Neural cell (in vitro differentiated cells): ENCODE measurements at regions not wholly inside any gene's neighbourhood (a gene's known extent, or its start where the extent isn't known, plus 50 kb on each side); places are given as distances from the start of the nearest gene placed in this dataset.

Experiments
- H2AFZ ChIP-seq: fragments of 200-600, 300-800 bp; sonication (generic), shearing (Covaris generic); 2 replicates; pipeline ENCODE4 v1.6.0; 2014; ENCODE audit warnings: low read depth, mild to moderate bottlenecking, antibody characterized with exemption, low read length, moderate library complexity
- H3F3A ChIP-seq: fragments of 200-600 bp; shearing (Covaris generic); 2 replicates; pipeline ENCODE4 v1.6.1; 2016; ENCODE audit warnings: mild to moderate bottlenecking, moderate library complexity, mixed read lengths, antibody characterized with exemption, low read length; ENCODE audit not compliant: insufficient read depth, poor library complexity, severe bottlenecking
- H3K27ac ChIP-seq: fragments of 200-600, 300-800 bp; sonication (generic), shearing (Covaris generic); 2 replicates; pipeline ENCODE4 v1.5.1; 2014; ENCODE audit warnings: mild to moderate bottlenecking, low read length, moderate library complexity
- H3K27me3 ChIP-seq: fragments of 300-800, 200-600 bp; sonication (generic), shearing (Covaris generic); 2 replicates; pipeline ENCODE4 v1.6.0; 2014; ENCODE audit warnings: mild to moderate bottlenecking, low read depth, low read length, moderate library complexity; ENCODE audit not compliant: insufficient read depth
- H3K36me3 ChIP-seq: fragments of 300-800, 200-600 bp; sonication (generic), shearing (Covaris generic); 2 replicates; pipeline ENCODE4 v1.5.1; 2014; ENCODE audit warnings: mild to moderate bottlenecking, antibody characterized with exemption, low read length, moderate library complexity; ENCODE audit not compliant: insufficient read depth
- H3K4me2 ChIP-seq: fragments of 300-800, 200-600 bp; sonication (generic), shearing (Covaris generic); 2 replicates; pipeline ENCODE4 v1.6.0; 2014; ENCODE audit warnings: mild to moderate bottlenecking, low read length
- H3K4me3 ChIP-seq: fragments of 300-800, 200-600 bp; sonication (generic), shearing (Covaris generic); 2 replicates; pipeline ENCODE4 v1.5.1; 2014; ENCODE audit warnings: mild to moderate bottlenecking, low read length, moderate library complexity
- H3K79me2 ChIP-seq: fragments of 200-600 bp; shearing (Covaris generic); replicated peaks from 2 replicates; pipeline ENCODE4 v1.6.0; 2014; ENCODE audit warnings: mild to moderate bottlenecking, low read length, moderate library complexity; ENCODE audit not compliant: insufficient read depth
- H3K9ac ChIP-seq: fragments of 300-800, 200-600 bp; sonication (generic), shearing (Covaris generic); 2 replicates; pipeline ENCODE4 v1.6.1; 2016; ENCODE audit warnings: mild to moderate bottlenecking, low read length, mixed read lengths
- H3K9me2 ChIP-seq: fragments of 200-600 bp; shearing (Covaris generic); 2 replicates; pipeline ENCODE4 v1.6.1; 2016; ENCODE audit warnings: mild to moderate bottlenecking, low read length, mixed read lengths; ENCODE audit not compliant: insufficient read depth
- H3K9me3 ChIP-seq: fragments of 200-600, 300-800 bp; sonication (generic), shearing (Covaris generic); 2 replicates; pipeline ENCODE4 v1.6.1; 2016; ENCODE audit warnings: mild to moderate bottlenecking, mixed run types, low read length, moderate library complexity, mixed read lengths
- H4K20me1 ChIP-seq: fragments of 200-600 bp; shearing (Covaris generic); 2 replicates; pipeline ENCODE4 v1.6.1; 2016; ENCODE audit warnings: mild to moderate bottlenecking, mixed run types; ENCODE audit not compliant: insufficient read depth
- CTCF ChIP-seq: fragments of 450-650 bp; IDR thresholded peaks from 2 replicates; pipeline ENCODE4 v1.5.1; 2014; ENCODE audit warnings: antibody characterized with exemption, mild to moderate bottlenecking, moderate library complexity; ENCODE audit not compliant: poor library complexity, severe bottlenecking
- EP300 ChIP-seq: fragments of 450-650 bp; conservative IDR thresholded peaks from 2 replicates; pipeline ENCODE4 v1.6.1; 2014; ENCODE audit warnings: antibody characterized with exemption, mild to moderate bottlenecking, moderate library complexity; ENCODE audit not compliant: poor library complexity, severe bottlenecking
- EZH2 ChIP-seq: fragments of 200-600, 300-800 bp; shearing (Covaris generic), sonication (generic); IDR thresholded peaks from 2 replicates; pipeline ENCODE4 v1.6.1; 2014; ENCODE audit warnings: antibody characterized with exemption, low read length, borderline replicate concordance, mild to moderate bottlenecking; ENCODE audit not compliant: insufficient read depth, poor library complexity, severe bottlenecking
- MXI1 ChIP-seq: fragments of 450-650 bp; conservative IDR thresholded peaks from 2 replicates; pipeline ENCODE4 v1.6.1; 2014; ENCODE audit warnings: antibody characterized with exemption, mild to moderate bottlenecking; ENCODE audit not compliant: poor library complexity, severe bottlenecking
- POLR2AphosphoS5 ChIP-seq: IDR thresholded peaks from 2 replicates; pipeline ENCODE4 v1.6.1; 2012
- RAD21 ChIP-seq: fragments of 450-650 bp; conservative IDR thresholded peaks from 2 replicates; pipeline ENCODE4 v1.6.1; 2014; ENCODE audit warnings: antibody characterized with exemption, mild to moderate bottlenecking, moderate library complexity
- REST ChIP-seq: IDR thresholded peaks from 2 replicates; pipeline ENCODE4 v1.6.1; 2012; ENCODE audit warnings: borderline replicate concordance
- SMC3 ChIP-seq: fragments of 450-650 bp; conservative IDR thresholded peaks from 2 replicates; pipeline ENCODE4 v1.6.1; 2014; ENCODE audit warnings: antibody characterized with exemption, mild to moderate bottlenecking, moderate library complexity; ENCODE audit not compliant: poor library complexity
- TAF1 ChIP-seq: IDR thresholded peaks from 2 replicates; pipeline ENCODE4 v1.6.1; 2012; ENCODE audit warnings: low read depth

- Histone ChIP-seq H3F3A (no peaks in the 10 kb centered on the region), H3K9me3 (no peaks in the 10 kb centered on the region), H3K4me2 (no peak overlapping the region), H4K20me1 (no peaks in the 10 kb centered on the region), H2AFZ (no peak overlapping the region), H3K27me3 (no peaks in the 10 kb centered on the region), H3K9me2 (no peaks in the 10 kb centered on the region), H3K36me3 (no peaks in the 10 kb centered on the region), H3K27ac (no peak overlapping the region), H3K79me2 (no peaks in the 10 kb centered on the region), H3K9ac (no peak overlapping the region), H3K4me3 (no peak overlapping the region)
- TF ChIP-seq MXI1 (no peak), EZH2 (no peak), TAF1 (no peak), EP300 (no peak), RAD21 (no peak), POLR2AphosphoS5 (no peak), SMC3 (no peak), CTCF (no peak), REST (no peak)
Measured at GRCh38 chr10:36493516-36493880, 631.9 kb upstream of the ANKRD30A start.

GRCh38 chr10:36492590-36493515, 632.5 kb upstream of the ANKRD30A start:
- no peaks in the 10 kb centered on the region for H3K36me3 ChIP-seq
- no peak overlapping the region for H3K27ac ChIP-seq
- H3K79me2 ChIP-seq, result no peaks in the 10 kb centered on the region
- no peaks in the 10 kb centered on the region for H4K20me1 ChIP-seq
- H3F3A ChIP-seq, result no peaks in the 10 kb centered on the region
- H3K9me3 ChIP-seq, result no peaks in the 10 kb centered on the region
- no peak overlapping the region for H3K4me3 ChIP-seq
- no peak overlapping the region for H2AFZ ChIP-seq
- H3K9ac ChIP-seq, result no peak overlapping the region
- H3K9me2 ChIP-seq, result no peaks in the 10 kb centered on the region
- no peak overlapping the region for H3K4me2 ChIP-seq
- TF ChIP-seq RAD21 (no peak), EZH2 (no peak)
- no peaks in the 10 kb centered on the region for H3K27me3 ChIP-seq
